Inflammatory macrophage treated with lipopolysaccharide for 4 hours (primary cell): ENCODE measurements at regions not wholly inside any gene's neighbourhood (a gene's known extent, or its start where the extent isn't known, plus 50 kb on each side); places are given as distances from the start of the nearest gene placed in this dataset.
"Not testable (repeated sequence)": the region's sequence is repeated elsewhere in the genome, so short reads cannot be mapped to it uniquely, and the experiment has no call there.

Experiments used
- DNase-seq: peaks from one replicate; pipeline ENCODE4 v3.0.0-alpha.2; 2020

DNA sequence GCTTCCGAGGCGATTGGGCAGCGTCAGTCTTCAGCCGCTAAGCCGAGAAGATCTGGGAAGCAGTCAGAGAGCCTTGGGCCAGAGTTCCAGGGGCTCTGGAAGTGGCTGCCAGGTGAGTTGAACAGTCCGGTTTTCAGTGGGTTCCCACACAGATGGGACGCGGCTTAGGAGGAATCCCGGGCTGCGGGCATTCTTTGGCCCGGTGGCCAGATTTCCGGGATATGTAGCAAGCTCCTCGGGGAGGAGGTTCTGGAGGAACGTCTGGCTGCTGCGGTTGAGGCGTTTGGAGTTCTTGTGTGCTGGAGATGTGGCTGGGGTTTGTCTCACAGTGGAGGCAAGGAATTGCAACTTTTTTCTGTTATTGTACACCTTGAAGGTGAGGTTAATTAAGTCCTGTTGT, 182.6 kb downstream of the CD83 start:
- DNase-seq, result not testable (repeated sequence)

GRCh38 chr6:14300721-14301120, 183.1 kb downstream of the CD83 start:
- DNase-seq, result not testable (repeated sequence)

DNA sequence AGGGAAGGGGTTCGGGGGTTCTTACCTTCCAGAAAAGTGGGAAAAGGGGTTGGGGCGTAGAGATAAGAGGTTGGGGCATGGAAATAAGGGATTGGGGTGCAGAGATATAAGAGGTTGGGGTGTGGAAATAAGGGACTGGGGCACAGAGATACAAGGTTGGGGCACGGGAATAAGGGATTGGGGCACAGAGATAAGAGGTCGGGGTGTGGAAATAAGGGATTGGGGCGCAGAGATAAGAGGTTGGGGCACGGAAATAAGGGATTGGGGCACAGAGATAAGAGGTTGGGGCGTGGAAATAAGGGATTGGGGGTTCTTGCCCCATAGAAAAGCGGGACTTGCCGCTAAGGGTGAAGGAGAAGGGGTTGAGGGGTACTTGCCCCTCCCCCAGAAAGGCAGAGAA, 183.9 kb downstream of the CD83 start:
- not testable (repeated sequence) for DNase-seq

- no peak for DNase-seq
These were observed 187.6 kb downstream of the CD83 start for GRCh38 chr6:14305131-14305530.

- DNase-seq, result no peak
These were observed 188.1 kb downstream of the CD83 start for GRCh38 chr6:14305624-14306023.

- no peak for DNase-seq
These were observed 188.8 kb downstream of the CD83 start for GRCh38 chr6:14306151-14306906.

GRCh38 chr6:14309516-14309915, 191.9 kb downstream of the CD83 start:
- DNase-seq, result no peak

DNA sequence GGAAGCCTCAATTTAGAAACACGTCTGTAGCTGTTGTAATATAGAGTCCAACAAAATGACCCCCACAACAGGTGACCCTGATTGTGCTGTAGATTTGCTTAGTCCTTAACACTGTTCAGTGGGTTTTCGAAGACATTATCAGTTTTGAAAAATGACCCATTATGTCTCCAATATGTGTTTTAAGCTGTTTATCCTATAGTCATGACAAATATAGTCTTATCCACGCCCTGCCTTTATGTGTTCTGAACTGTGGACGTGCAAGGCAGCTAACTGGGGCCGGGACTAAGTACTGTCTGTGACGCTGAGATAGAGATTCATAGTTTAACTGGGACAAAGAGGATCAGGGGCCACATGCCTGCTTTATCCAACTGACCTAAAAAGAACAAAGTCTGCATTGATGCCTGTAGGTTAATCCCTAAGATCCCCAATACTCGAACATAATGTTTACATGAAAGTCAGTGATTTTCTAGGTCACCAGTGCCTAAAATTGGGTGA, 192.4 kb downstream of the CD83 start:
- no peak for DNase-seq

DNA sequence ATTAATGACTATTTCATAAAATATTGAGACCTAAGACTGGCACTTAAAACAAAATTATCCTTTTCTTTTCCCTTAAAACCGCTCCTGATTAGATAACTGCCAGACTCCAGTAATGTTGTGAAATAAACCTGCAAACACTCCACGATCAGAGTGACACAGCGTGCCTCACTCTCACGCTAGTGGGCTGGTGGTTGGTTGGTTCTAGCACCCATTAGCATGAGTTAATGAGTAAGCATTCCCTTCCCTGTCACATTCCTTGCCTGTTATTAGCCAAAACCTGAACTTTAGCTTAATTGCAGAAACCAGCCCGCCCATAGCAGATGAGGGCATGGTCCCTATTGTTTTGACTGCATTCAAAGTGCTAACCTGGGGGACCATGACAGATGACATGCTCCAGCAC, 193.4 kb downstream of the CD83 start:
- DNase-seq, result peak; percentile 69

DNA sequence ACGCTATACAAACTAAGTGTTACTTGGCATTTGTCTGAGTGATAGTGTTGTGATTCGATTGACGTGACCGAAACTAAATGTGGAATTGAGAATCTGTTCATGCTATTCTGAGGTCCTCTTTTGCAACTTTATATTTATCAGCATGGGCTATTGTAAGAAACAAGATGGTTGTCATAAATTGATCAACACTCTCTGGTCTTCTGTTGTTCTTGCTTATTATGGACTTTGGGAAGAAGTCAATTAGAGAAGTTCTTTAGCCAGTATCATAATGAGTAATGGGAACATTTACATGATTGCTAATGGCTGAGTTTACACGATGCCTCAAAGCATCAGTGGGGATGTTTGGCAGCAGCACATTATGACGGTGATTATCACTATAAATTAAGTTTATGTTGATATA, 195.0 kb downstream of the CD83 start:
- DNase-seq, result peak; percentile 69

GRCh38 chr6:14313248-14313647, 195.7 kb downstream of the CD83 start:
- DNase-seq, result peak; percentile 75

- no peak for DNase-seq
These were observed 197.8 kb downstream of the CD83 start for GRCh38 chr6:14315353-14315752.

- DNase-seq, result no peak
These were observed 199.2 kb downstream of the CD83 start for GRCh38 chr6:14316651-14317386.

GRCh38 chr6:14317387-14317970, 199.9 kb downstream of the CD83 start:
- no peak for DNase-seq

GRCh38 chr6:14320332-14320731, 202.8 kb downstream of the CD83 start:
- no peak for DNase-seq

- no peak for DNase-seq
These were observed 204.6 kb downstream of the CD83 start for GRCh38 chr6:14321992-14322772.

DNA sequence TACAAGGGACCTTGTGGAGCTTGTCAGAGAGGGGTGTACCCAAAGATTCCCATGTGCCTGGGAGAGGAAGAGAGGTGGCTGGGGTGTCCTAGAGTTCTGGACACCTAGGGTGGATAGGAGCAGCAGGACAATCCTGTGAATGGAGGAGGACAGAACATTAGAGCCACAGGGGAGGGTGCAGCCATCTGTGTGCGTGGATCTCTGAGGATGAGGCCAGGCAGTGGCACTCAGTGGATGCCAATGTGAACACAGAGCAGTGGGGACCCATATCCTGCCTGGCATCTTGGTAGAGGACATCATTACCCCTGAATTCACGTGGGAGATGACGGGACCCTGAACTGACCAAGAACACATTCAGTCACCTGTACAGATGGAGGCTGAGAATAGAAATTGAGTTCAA, 205.3 kb downstream of the CD83 start:
- no peak for DNase-seq

DNA sequence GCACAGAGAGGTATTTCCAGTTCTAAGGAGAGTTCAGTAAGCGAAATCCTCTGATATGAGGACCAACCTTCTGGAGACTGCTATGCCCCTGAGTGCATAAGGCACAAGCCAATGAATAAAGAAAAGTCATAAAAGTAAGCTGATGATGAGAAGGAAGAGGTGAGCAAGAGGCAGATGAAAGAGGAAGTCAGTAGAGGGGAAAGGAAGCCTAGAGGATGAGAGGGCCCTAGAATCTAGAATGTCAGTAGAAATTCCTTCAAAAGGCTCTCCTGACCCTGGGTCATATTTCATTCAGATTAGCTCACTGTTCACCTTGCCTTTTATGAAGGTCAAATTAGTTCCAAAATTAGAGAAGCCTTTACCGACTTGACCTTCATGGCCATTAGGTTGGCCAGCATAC, 209.2 kb downstream of the CD83 start:
- no peak for DNase-seq

DNA sequence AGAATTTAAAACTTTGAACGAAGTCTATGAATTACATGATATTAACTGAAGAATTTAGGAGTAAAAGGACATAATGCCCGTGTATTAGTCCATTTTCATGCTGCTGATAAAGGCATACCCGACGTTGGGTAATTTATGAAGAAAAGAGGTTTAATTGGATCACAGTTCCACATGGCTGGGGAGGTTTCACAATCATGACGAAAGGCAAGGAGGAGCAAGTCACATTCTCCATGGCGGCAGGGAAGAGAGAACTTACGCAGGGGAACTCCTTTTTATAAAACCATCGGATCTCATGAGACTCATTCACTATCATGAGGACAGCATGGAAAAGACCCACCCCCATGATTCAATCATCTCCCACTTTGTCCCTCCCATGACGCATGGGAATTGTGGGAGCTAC, 210.6 kb downstream of the CD83 start:
- DNase-seq, result no peak

DNA sequence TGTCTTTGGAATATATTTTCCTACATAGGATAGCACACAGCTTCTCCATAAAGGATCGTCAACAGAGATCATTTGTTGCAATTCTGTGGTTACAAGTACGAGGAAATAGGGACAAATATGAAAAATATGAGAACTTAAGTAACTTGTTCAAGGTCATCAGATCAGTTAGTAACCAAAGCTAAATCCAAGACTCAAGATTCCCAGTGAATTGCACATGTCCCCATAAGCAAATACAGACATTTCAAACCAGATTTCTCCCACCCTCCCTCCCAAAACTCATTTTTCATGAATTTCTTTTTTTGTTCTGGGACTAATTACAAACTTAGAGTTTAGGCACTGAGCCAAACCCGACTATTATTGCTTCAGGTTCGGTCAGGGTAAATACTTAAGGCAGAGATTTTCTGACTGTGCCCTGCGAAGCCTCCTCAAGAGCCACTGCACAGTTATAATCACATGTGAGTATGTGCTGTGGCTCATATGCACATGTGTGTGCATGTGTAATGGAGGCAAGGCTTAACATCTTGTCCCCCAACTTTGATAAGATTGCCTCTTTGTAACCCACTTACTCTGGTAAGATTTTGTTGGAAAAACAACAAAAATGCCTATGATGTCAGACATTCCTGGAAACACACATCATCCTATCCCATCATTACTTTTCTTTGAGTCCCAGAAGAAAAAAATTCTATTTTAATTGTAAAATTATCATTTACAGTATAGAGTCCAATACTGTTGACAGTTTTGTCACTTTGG, 216.2 kb downstream of the CD83 start:
- DNase-seq, result no peak

DNA sequence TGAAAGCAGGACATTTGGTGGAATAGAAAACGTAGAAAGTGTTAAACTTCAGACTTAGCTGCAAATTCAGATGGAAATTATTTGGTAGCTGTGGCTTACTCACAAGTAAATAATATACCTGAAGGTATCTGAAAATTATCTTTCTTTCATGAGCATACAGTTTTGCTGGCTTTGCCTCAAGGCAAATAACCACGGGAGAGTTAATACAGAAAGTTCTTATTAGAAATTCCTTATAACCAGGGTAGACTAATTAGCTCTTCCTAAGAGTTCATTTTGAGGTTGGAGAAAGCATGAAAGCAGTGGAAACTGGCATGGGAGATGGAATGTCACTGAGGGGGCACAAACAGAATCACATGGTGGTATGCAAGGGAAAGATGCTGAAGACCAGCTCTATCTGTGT, 217.5 kb downstream of the CD83 start:
- DNase-seq, result no peak

GRCh38 chr6:14337152-14337551, 219.6 kb downstream of the CD83 start:
- DNase-seq, result peak; percentile 71
